Heart left ventricle (tissue), 16 donors: ENCODE measurements at regions not wholly inside any gene's neighbourhood (a gene's known extent, or its start where the extent isn't known, plus 50 kb on each side); places are given as distances from the start of the nearest gene placed in this dataset.

Source experiments
- ATAC-seq, 4 donors: fragments of 200-7000 bp; cut with Tn5 transposase; one replicate each; pipeline ENCODE4 v1.9.1; 2020 to 2022; ENCODE audit warnings: moderate library complexity in 4 of 4, mild to moderate bottlenecking in 3 of 4, moderate number of reproducible peaks in 1 of 4
- DNase-seq, 5 donors: peaks; one replicate each; pipeline ENCODE4 v3.0.0-alpha.2; 2020
- H3K27ac ChIP-seq, 12 donors: fragments of 200-600 bp; sonication (generic) in 4 of 12; one replicate each; pipeline versions ENCODE4 v1.5.0 to v1.8.0; 2016 to 2022; ENCODE audit warnings: mild to moderate bottlenecking in 2 of 12
- H3K27me3 ChIP-seq, 9 donors: fragments of 200-600 bp; sonication (generic) in 2 of 9; one replicate each; pipeline versions ENCODE4 v1.5.1 to v1.8.0; 2016 to 2022; ENCODE audit warnings: mild to moderate bottlenecking in 3 of 9
- H3K36me3 ChIP-seq, 9 donors: fragments of 200-600 bp; sonication (generic) in 2 of 9; one replicate each; pipeline versions ENCODE4 v1.5.0 to v1.8.0; 2018 to 2022; ENCODE audit warnings: mild to moderate bottlenecking in 2 of 9
- H3K4me1 ChIP-seq, 12 donors: fragments of 200-600 bp; sonication (generic) in 4 of 12; one replicate each; pipeline versions ENCODE4 v1.5.0 to v1.8.0; 2016 to 2022; ENCODE audit warnings: mild to moderate bottlenecking in 3 of 12
- H3K4me3 ChIP-seq, 12 donors: fragments of 200-600 bp; sonication (generic) in 4 of 12; one replicate each; pipeline versions ENCODE4 v1.5.0 to v1.8.0; 2017 to 2022; ENCODE audit warnings: mild to moderate bottlenecking in 9 of 12, moderate library complexity in 4 of 12
- H3K9me3 ChIP-seq, 12 donors: fragments of 200-600 bp; sonication (generic) in 4 of 12; one replicate each; pipeline versions ENCODE4 v1.5.0 to v1.8.0; 2016 to 2022; ENCODE audit warnings: mild to moderate bottlenecking in 1 of 12
- POLR2A ChIP-seq, 2 donors: fragments of 450-650 bp; IDR thresholded peaks; one replicate each; pipeline ENCODE4 v1.6.1; 2017; ENCODE audit warnings: antibody characterized with exemption in 2 of 2, mild to moderate bottlenecking in 2 of 2, moderate library complexity in 2 of 2
- WGBS, 4 donors: extraction: QIAGEN DNeasy Blood & Tissue Kit in 2 of 4; methylation state at CpG; one replicate each; pipeline versions ENCODE4 v1.1.5 to v1.1.7; 2013 to 2018; 5-methylcytosine and 5-hydroxymethylcytosine counted together
- intact Hi-C, 10 donors: fragments of 100-400 bp; cut with DNase I; formaldehyde crosslinking; loops; one replicate each; pipeline versions ENCODE4 v1.11.1 to v1.14.2; 2022
- TF ChIP-seq, protein P1 (sequence below), 12 donors: fragments of 200-600 bp; sonication (generic) in 4 of 12; IDR thresholded peaks; one replicate each; pipeline versions ENCODE4 v1.5.0 to v1.8.0; 2018 to 2022; ENCODE audit warnings: antibody characterized with exemption in 12 of 12, mild to moderate bottlenecking in 5 of 12
- donor health status: ischemic (EF 13 %, LVEDD 7.1; RV severe dilation, severe dysfunction).
- donor health status: healthy with polysubstance abuse.
- donor health status: DM: no; HTN: yes; CAD: no.
- donor health status: DM: no; HTN: no; CAD: no.
- donor health status: ischemic (EF 25% LVEDD 6.9; RV normal size, moderate dysfunction).
- donor health status: ischemic (EF 25% LVEDD 5.7; RV mildly dilated, moderate dysfunction).
- donor health status: healthy.
- donor health status: DM: yes; HTN: yes; CAD: no.
- donor health status: ischemic (EF 35%, LVEDD 5.7; RV mildly dilated, moderate dysfunction).
- donor health status: nonischemic (EF 11% LVEDD 7.7; RV severe dilation, severe dysfunction).
- donor health status: DM: yes; HTN: yes; CAD: no.
- donor health status: PGD.
- donor health status: ischemic (EF 29% LVEDD 5.4; RV normal size, mild dysfunction).
- donor health status: nonischemic (EF 23%, LVEDD 6.1; RV moderate dilation, normal function).

DNA sequence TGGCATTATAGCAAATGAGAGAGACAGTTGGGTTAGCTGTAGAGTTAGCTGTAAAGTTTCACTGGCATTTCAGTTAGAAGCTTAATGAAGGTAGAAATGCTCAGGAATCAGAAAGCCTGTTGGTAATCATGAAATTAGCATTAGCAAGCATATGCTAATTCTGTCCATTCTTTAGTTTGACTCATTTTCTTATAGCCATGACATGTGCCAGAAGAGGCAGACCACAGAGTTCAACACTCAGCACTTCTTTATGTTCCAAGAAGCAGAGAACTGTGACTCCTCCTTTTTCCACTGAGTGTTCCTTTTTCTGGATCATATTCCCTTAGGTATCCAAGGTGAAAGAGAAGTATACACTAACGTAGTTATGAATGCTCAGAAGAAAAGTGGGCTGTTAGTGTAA, 276.2 kb upstream of the SGO1 start:
- no peaks in the 10 kb centered on the region for H3K27me3 ChIP-seq
- no peak overlapping the region for H3K27ac ChIP-seq
- ATAC-seq (no peak), DNase-seq (no peak)
- H3K9me3 ChIP-seq: peaks cover 0 to 15% (median 4%) of the 10 kb centered on the region in 12 donors
- H3K4me1 ChIP-seq: no peaks in the 10 kb centered on the region
- TF ChIP-seq POLR2A (IDR thresholded peaks at IDR 0.05): no peak
- TF ChIP-seq, protein P1, sequence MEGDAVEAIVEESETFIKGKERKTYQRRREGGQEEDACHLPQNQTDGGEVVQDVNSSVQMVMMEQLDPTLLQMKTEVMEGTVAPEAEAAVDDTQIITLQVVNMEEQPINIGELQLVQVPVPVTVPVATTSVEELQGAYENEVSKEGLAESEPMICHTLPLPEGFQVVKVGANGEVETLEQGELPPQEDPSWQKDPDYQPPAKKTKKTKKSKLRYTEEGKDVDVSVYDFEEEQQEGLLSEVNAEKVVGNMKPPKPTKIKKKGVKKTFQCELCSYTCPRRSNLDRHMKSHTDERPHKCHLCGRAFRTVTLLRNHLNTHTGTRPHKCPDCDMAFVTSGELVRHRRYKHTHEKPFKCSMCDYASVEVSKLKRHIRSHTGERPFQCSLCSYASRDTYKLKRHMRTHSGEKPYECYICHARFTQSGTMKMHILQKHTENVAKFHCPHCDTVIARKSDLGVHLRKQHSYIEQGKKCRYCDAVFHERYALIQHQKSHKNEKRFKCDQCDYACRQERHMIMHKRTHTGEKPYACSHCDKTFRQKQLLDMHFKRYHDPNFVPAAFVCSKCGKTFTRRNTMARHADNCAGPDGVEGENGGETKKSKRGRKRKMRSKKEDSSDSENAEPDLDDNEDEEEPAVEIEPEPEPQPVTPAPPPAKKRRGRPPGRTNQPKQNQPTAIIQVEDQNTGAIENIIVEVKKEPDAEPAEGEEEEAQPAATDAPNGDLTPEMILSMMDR (IDR thresholded peaks at IDR 0.05): no peak
- no peak overlapping the region for H3K4me3 ChIP-seq
- intact Hi-C loops: no loop called here
- H3K36me3 ChIP-seq: no peaks in the 10 kb centered on the region
- WGBS, 4 donors: 55 to 73% (median 65%) methylated on average over 1 of the region's 1 CpG

DNA sequence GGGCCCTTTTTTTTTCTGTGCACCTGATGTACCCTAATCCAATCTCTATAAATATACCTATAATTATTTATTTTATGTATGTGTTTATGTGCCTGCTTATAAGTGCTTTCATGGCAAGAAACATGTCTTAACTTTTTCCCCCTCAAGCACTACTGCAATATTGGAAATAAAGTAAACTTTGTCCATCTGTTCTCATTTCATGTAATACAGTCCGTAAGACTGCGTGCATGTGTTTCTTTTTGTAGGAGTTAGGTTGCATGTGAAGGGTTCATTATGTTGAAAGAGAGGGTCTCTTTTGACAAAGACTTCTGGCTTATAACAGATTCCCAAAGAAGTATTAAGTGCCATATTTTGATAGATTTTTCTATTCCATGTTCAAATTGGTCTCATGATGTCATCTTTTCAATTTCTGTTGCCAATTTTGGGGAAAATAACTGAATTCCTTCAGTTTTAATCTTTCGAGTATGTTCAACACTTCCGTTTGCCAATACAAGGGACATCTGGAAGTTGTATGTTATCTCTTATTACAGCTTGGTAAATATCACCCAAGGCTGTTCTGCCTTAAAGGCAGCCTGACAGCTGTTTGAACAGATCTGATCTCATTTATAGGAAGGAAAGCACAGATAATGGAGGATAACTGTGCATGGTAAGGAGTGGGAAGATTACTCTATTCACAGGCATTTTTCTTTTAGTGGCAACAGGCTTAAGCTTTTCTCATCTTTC, 273.1 kb upstream of the SGO1 start:
- Histone ChIP-seq H3K4me1 (no peaks in the 10 kb centered on the region), H3K9me3 (peaks cover 0 to 14% (median 2%) of the 10 kb centered on the region in 12 donors), H3K36me3 (no peaks in the 10 kb centered on the region), H3K27ac (peak overlapping the region in 3 of 12 donors; percentile 5 to 41 (median 7)), H3K4me3 (no peak overlapping the region), H3K27me3 (no peaks in the 10 kb centered on the region)
- 37 to 64% (median 62%) methylated on average over 4 of the region's 4 CpGs for WGBS, 4 donors
- DNase-seq: no peak
- ATAC-seq: peak in 1 of 4 donors; percentile 52
- TF ChIP-seq, protein P1 (IDR thresholded peaks at IDR 0.05): no peak
- TF ChIP-seq POLR2A (IDR thresholded peaks at IDR 0.05): no peak
- intact Hi-C loops: no loop called here

DNA sequence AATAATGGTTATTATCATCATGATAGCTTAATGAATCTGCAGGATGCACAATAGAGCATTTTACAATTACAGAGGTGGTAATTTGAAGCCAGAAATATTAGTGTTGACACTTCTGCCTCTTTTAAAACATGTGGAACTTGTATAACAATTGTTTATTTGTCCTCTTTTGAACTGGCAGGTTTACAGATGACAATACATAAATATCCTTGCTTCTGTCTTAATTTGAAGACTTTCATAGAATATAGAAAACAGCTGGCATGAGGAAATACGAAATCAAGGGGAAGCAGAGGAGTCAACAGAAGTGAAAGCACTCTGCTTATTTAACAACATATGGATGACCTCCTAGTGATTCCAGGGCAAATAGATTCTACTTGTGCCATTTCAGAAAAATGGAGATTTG, 270.5 kb upstream of the SGO1 start:
- 35 to 61% (median 54%) methylated on average over 1 of the region's 1 CpG for WGBS, 4 donors
- Histone ChIP-seq H3K27me3 (no peaks in the 10 kb centered on the region), H3K4me1 (no peaks in the 10 kb centered on the region), H3K27ac (no peak overlapping the region), H3K36me3 (no peaks in the 10 kb centered on the region), H3K9me3 (peaks cover 0 to 13% (median 0%) of the 10 kb centered on the region in 12 donors), H3K4me3 (no peak overlapping the region)
- TF ChIP-seq POLR2A (IDR thresholded peaks at IDR 0.05): no peak
- TF ChIP-seq, protein P1 (IDR thresholded peaks at IDR 0.05): no peak
- ATAC-seq: no peak
- DNase-seq: no peak
- intact Hi-C loops: no loop called here

DNA sequence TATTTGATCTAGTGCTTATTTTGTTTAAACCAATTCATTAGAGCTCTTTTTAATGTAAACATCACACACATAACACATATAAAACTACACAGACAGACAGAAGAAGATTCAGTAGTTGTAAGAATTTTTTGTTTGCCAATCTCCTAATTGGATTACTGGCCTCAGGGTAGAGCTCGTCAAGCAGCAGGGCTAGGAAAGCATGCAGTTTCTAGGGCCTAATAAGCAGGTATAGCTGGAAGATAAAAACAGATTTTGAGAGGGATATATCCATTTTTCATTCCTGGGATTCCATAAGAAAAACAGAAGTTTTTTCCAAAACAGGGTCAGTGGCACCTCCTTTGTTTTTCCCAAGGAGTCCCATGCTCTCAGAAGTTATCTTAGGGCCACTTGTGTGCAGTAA, 265.2 kb upstream of the SGO1 start:
- ATAC-seq (no peak), DNase-seq (no peak)
- peaks cover 0 to 9% (median 0%) of the 10 kb centered on the region in 12 donors for H3K9me3 ChIP-seq
- H3K36me3 ChIP-seq: no peaks in the 10 kb centered on the region
- intact Hi-C loops: no loop called here
- no peaks in the 10 kb centered on the region for H3K27me3 ChIP-seq
- 43 to 64% (median 44%) methylated on average over 1 of the region's 1 CpG; no CpG with 5 or more reads in 1 of the 4 donors for WGBS, 4 donors
- TF ChIP-seq POLR2A (IDR thresholded peaks at IDR 0.05): no peak
- TF ChIP-seq, protein P1 (IDR thresholded peaks at IDR 0.05): no peak
- no peak overlapping the region for H3K4me3 ChIP-seq
- H3K4me1 ChIP-seq: no peaks in the 10 kb centered on the region
- no peak overlapping the region for H3K27ac ChIP-seq
